Mesendoderm (in vitro differentiated cells): ENCODE measurements at regions not wholly inside any gene's neighbourhood (a gene's known extent, or its start where the extent isn't known, plus 50 kb on each side); places are given as distances from the start of the nearest gene placed in this dataset.
"Not testable (repeated sequence)": the region's sequence is repeated elsewhere in the genome, so short reads cannot be mapped to it uniquely, and the experiment has no call there.

Experiments
- DNase-seq: peaks from one replicate; pipeline ENCODE4 v3.0.0; 2013
- H2AK5ac ChIP-seq: 2 replicates; pipeline ENCODE4 v1.6.1; 2013; ENCODE audit warnings: low read length, inconsistent platforms
- H2BK120ac ChIP-seq: 2 replicates; pipeline ENCODE4 v1.6.1; 2013; ENCODE audit warnings: low read depth, mild to moderate bottlenecking, low read length, moderate library complexity, mixed read lengths
- H2BK15ac ChIP-seq: replicated peaks from 2 replicates; pipeline ENCODE4 v1.6.1; 2013; ENCODE audit warnings: low read depth, mild to moderate bottlenecking, moderate library complexity
- H2BK5ac ChIP-seq: 2 replicates; pipeline ENCODE4 v1.6.1; 2013; ENCODE audit warnings: low read length, inconsistent platforms
- H3K18ac ChIP-seq: 2 replicates; pipeline ENCODE4 v1.6.1; 2013; ENCODE audit warnings: mild to moderate bottlenecking, low read length, mixed read lengths
- H3K23ac ChIP-seq: one replicate; pipeline ENCODE4 v1.6.1; 2013; ENCODE audit warnings: low read length
- H3K27ac ChIP-seq: 2 replicates; pipeline ENCODE4 v1.5.1; 2013; ENCODE audit warnings: low read depth, mild to moderate bottlenecking, inconsistent platforms, low read length, moderate library complexity
- H3K27me3 ChIP-seq: 2 replicates; pipeline ENCODE4 v1.6.1; 2013; ENCODE audit warnings: low read length, control low read depth, mild to moderate bottlenecking, inconsistent platforms; ENCODE audit not compliant: insufficient read depth, poor library complexity
- H3K36me3 ChIP-seq: 2 replicates; pipeline ENCODE4 v1.6.1; 2013; ENCODE audit warnings: low read length, inconsistent platforms; ENCODE audit not compliant: control insufficient read depth, insufficient read depth
- H3K4ac ChIP-seq: one replicate; pipeline ENCODE4 v1.6.1; 2013; ENCODE audit warnings: low read depth, mild to moderate bottlenecking, low read length, moderate library complexity
- H3K4me1 ChIP-seq: 2 replicates; pipeline ENCODE4 v1.6.1; 2013; ENCODE audit warnings: low read depth, low read length, inconsistent platforms; ENCODE audit not compliant: control insufficient read depth
- H3K4me2 ChIP-seq: 2 replicates; pipeline ENCODE4 v1.6.1; 2013; ENCODE audit warnings: low read length
- H3K4me3 ChIP-seq: 2 replicates; pipeline ENCODE4 v1.5.1; 2013; ENCODE audit warnings: mild to moderate bottlenecking, low read length
- H3K56ac ChIP-seq: one replicate; pipeline ENCODE4 v1.6.1; 2013; ENCODE audit warnings: low read length
- H3K79me1 ChIP-seq: 2 replicates; pipeline ENCODE4 v1.6.1; 2013; ENCODE audit warnings: low read length, inconsistent platforms
- H3K79me2 ChIP-seq: 2 replicates; pipeline ENCODE4 v1.6.1; 2013; ENCODE audit warnings: mild to moderate bottlenecking, low read length; ENCODE audit not compliant: control insufficient read depth, insufficient read depth
- H3K9ac ChIP-seq: 2 replicates; pipeline ENCODE4 v1.6.1; 2013; ENCODE audit warnings: low read length, inconsistent platforms
- H4K5ac ChIP-seq: one replicate; pipeline ENCODE4 v1.6.1; 2013; ENCODE audit warnings: low read length
- H4K8ac ChIP-seq: one replicate; pipeline ENCODE4 v1.6.1; 2013; ENCODE audit warnings: low read depth, mild to moderate bottlenecking, control low read depth, low read length, moderate library complexity
- WGBS: extraction: QIAGEN DNeasy Blood & Tissue Kit; methylation state at CpG from one replicate; pipeline ENCODE4 v1.1.7; 2013; ENCODE audit warnings: low lambda C conversion rate, missing lambda C conversion rate; ENCODE audit not compliant: insufficient coverage; ENCODE audit errors: extremely low coverage; 5-methylcytosine and 5-hydroxymethylcytosine counted together

DNA sequence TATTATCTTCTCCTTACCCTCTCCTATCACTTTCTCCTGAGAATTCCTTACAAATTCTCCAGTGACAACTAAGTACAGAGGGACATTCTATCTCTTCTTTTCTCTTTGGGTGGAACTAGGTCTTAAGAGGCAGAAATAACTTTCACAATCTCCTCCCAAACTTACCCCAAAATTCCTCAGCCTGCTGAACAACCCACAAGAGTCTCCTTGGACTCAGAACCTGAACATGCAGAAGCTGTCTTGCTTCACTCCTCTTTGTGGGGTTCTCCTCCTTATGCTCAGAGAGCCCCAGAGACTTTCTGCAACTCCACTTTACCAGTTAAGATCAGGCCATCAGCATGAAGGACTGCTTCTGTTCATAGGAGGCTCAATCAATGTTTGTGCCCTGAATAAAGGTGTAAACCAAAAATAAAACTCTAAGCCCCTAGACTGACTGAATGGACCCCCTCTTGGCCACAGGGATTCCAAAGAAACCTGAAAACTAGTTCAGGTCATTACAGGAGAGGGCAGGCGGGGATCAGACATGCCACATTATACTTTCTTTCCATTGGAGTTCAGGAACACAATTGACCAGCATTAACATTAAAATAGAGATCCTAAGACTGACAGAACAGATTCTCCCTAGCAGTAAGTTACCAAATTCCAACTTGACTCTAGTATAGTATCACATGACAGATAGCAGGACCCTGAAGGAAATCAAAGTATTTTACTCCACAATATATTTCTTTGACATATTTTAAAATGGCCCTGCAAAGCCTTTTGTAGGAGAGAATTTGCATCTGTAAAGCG, 179.7 kb upstream of the FBXL17 start:
- peak overlapping the region; percentile 97 for H2BK120ac ChIP-seq
- peaks cover 5% of the 10 kb centered on the region for H3K4me1 ChIP-seq
- no peak overlapping the region for H3K23ac ChIP-seq
- H3K9ac ChIP-seq, result no peak overlapping the region
- H3K27ac ChIP-seq, result peak overlapping the region; percentile 45
- H2BK15ac ChIP-seq, result no peak overlapping the region
- no peak overlapping the region for H4K8ac ChIP-seq
- peak overlapping the region; percentile 45 for H3K18ac ChIP-seq
- H4K5ac ChIP-seq, result no peak overlapping the region
- H3K4me2 ChIP-seq, result no peak overlapping the region
- no peaks in the 10 kb centered on the region for H3K36me3 ChIP-seq
- no peak overlapping the region for H3K4me3 ChIP-seq
- H3K4ac ChIP-seq, result peak overlapping the region; percentile 95
- no peaks in the 10 kb centered on the region for H3K79me2 ChIP-seq
- H3K56ac ChIP-seq, result peak overlapping the region; percentile 49
- WGBS, result no CpG with 5 or more reads among the region's 2 CpGs
- no peaks in the 10 kb centered on the region for H3K27me3 ChIP-seq
- H2BK5ac ChIP-seq, result peak overlapping the region; percentile 78
- no peak for DNase-seq
- H2AK5ac ChIP-seq, result no peak overlapping the region
- no peaks in the 10 kb centered on the region for H3K79me1 ChIP-seq

DNA sequence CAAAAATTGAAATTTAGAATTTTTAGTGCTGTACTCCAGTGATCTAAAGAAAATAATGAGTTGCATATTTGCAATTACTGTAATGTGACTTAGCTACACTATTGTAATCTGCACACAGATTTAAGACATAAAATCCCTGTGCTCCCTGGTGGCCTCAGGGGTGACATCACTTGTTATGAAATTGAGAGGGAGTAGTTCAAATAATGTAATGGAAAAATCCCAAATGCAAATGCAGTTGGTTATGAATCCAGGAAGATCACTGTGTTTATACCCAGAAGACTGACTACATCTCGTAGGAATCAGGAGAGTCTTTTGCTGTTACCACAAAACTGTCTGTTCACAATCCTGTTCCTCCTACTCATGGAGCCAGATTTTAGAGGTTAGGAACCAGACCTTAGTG, 178.7 kb upstream of the FBXL17 start:
- peak overlapping the region; percentile 0 for H3K18ac ChIP-seq
- no peaks in the 10 kb centered on the region for H3K36me3 ChIP-seq
- no peaks in the 10 kb centered on the region for H3K27me3 ChIP-seq
- H2BK5ac ChIP-seq, result no peak overlapping the region
- H3K27ac ChIP-seq, result no peak overlapping the region
- peaks cover 5% of the 10 kb centered on the region for H3K4me1 ChIP-seq
- H2BK15ac ChIP-seq, result no peak overlapping the region
- H2AK5ac ChIP-seq, result no peak overlapping the region
- no peak overlapping the region for H3K56ac ChIP-seq
- DNase-seq, result no peak
- H3K4me3 ChIP-seq, result no peak overlapping the region
- H4K5ac ChIP-seq, result no peak overlapping the region
- no peak overlapping the region for H3K4me2 ChIP-seq
- no peaks in the 10 kb centered on the region for H3K79me2 ChIP-seq
- H3K4ac ChIP-seq, result no peak overlapping the region
- no peaks in the 10 kb centered on the region for H3K79me1 ChIP-seq
- WGBS, result no CpG with 5 or more reads among the region's 1 CpG
- H2BK120ac ChIP-seq, result no peak overlapping the region
- no peak overlapping the region for H4K8ac ChIP-seq
- no peak overlapping the region for H3K23ac ChIP-seq
- H3K9ac ChIP-seq, result no peak overlapping the region

DNA sequence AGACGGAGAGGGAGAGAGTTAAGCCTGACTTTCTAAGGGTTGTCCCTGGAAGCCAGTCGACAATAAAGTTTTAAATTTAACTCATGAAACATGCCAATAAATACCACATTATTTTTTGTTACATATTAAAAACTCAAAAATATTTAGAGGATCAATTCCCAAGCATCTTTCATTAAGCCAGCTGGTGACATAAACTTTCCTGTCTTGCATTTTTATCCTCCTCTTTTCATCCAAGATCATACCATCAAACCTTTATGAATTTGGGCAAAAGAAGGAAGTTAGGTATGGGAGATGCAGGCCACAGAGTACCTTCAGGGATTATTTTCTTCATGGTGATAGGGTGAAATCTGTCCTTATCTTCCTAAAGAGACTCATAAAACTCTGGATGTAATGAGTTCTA, 178.3 kb upstream of the FBXL17 start:
- no peaks in the 10 kb centered on the region for H3K27me3 ChIP-seq
- no peak overlapping the region for H4K8ac ChIP-seq
- H3K36me3 ChIP-seq, result no peaks in the 10 kb centered on the region
- H3K56ac ChIP-seq, result no peak overlapping the region
- H4K5ac ChIP-seq, result no peak overlapping the region
- no peak overlapping the region for H3K9ac ChIP-seq
- no peak overlapping the region for H3K4ac ChIP-seq
- H3K27ac ChIP-seq, result no peak overlapping the region
- no peak overlapping the region for H2BK15ac ChIP-seq
- no peak overlapping the region for H2AK5ac ChIP-seq
- H3K4me3 ChIP-seq, result no peak overlapping the region
- no peak overlapping the region for H3K18ac ChIP-seq
- H2BK120ac ChIP-seq, result no peak overlapping the region
- H3K79me2 ChIP-seq, result no peaks in the 10 kb centered on the region
- no CpG with 5 or more reads among the region's 2 CpGs for WGBS
- DNase-seq, result no peak
- no peak overlapping the region for H3K4me2 ChIP-seq
- H3K4me1 ChIP-seq, result peaks cover 5% of the 10 kb centered on the region
- no peak overlapping the region for H3K23ac ChIP-seq
- no peaks in the 10 kb centered on the region for H3K79me1 ChIP-seq
- H2BK5ac ChIP-seq, result no peak overlapping the region

DNA sequence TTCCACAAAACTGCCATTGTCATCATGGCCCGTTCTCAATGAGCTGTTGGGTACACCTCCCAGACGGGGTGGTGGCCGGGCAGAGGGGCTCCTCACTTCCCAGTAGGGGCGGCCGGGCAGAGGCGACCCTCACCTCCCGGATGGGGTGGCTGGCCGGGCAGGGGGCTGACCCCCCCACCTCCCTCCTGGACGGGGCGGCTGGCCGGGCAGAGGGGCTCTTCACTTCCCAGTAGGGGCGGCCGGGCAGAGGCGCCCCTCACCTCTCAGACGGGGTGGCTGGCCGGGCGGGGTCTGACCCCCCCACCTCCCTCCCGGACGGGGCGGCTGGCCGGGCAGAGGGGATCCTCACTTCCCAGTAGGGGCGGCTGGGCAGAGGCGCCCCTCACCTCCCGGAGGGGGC, 176.9 kb upstream of the FBXL17 start:
- not testable (repeated sequence) for H3K56ac ChIP-seq, H3K4me2 ChIP-seq, H2BK120ac ChIP-seq, H3K79me2 ChIP-seq, H4K8ac ChIP-seq, H3K4me3 ChIP-seq, H3K27ac ChIP-seq, H2BK15ac ChIP-seq, H3K79me1 ChIP-seq, H3K9ac ChIP-seq, H3K4me1 ChIP-seq, H3K18ac ChIP-seq, H3K23ac ChIP-seq, DNase-seq, H4K5ac ChIP-seq, H3K36me3 ChIP-seq, H2AK5ac ChIP-seq, H2BK5ac ChIP-seq, H3K27me3 ChIP-seq, H3K4ac ChIP-seq
- no CpG with 5 or more reads among the region's 24 CpGs for WGBS

DNA sequence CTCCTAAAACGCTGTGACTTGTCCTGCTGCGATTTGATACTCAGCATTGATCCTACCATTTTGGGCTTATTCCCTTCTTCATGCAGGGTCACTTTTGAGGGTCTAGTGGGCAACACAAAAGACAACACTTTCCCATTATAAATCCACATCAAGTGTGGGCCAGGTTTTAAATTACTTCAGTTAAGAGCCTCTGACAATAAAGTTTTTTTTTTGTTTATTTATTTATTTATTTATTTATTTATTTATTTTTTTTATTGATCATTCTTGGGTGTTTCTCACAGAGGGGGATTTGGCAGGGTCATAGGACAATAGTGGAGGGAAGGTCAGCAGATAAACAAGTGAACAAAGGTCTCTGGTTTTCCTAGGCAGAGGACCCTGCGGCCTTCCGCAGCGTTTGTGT, 176.2 kb upstream of the FBXL17 start:
- not testable (repeated sequence) for H2BK120ac ChIP-seq, H3K4me1 ChIP-seq, H3K36me3 ChIP-seq, H3K9ac ChIP-seq, H2AK5ac ChIP-seq, H2BK5ac ChIP-seq, H3K4me3 ChIP-seq, H3K27ac ChIP-seq, DNase-seq, H3K56ac ChIP-seq, H3K27me3 ChIP-seq, H3K79me1 ChIP-seq, H3K23ac ChIP-seq, H4K8ac ChIP-seq, H3K4me2 ChIP-seq, H4K5ac ChIP-seq, H3K79me2 ChIP-seq, H2BK15ac ChIP-seq
- H3K4ac ChIP-seq, result peak overlapping the region; percentile 31
- no CpG with 5 or more reads among the region's 5 CpGs for WGBS
- peak overlapping the region; percentile 82 for H3K18ac ChIP-seq

DNA sequence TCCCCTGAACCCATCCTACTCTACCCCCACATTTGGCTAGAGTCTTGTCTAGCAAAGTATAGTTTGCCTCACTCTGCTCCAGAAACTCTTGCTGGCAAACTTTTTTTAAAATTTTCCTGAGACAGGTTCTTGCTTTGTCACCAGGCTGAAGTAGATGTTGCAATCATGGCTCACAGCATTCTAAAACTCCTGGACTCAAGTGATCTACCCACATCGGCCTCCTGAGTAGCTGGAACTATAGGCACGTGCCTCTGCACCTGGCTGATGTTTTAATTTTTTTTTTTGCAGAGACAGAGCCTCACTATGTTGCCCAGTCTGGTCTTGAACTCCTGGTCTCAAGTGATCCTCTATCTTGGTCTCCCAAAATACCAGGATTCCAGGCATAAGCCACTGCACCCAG, 175.8 kb upstream of the FBXL17 start:
- no CpG with 5 or more reads among the region's 2 CpGs for WGBS
- DNase-seq, result no peak
- peak overlapping the region; percentile 96 for H3K4ac ChIP-seq

More for the DNA sequence above, 175.8 kb upstream of the FBXL17 start:
- Histone ChIP-seq H3K56ac (no peak overlapping the region), H3K79me1 (no peaks in the 10 kb centered on the region), H2AK5ac (peak overlapping the region; percentile 57), H3K9ac (no peak overlapping the region), H3K36me3 (no peaks in the 10 kb centered on the region), H3K27ac (no peak overlapping the region), H3K27me3 (no peaks in the 10 kb centered on the region), H3K4me1 (no peaks in the 10 kb centered on the region), H2BK15ac (peak overlapping the region; percentile 23), H3K79me2 (no peaks in the 10 kb centered on the region), H4K8ac (no peak overlapping the region), H3K4me3 (no peak overlapping the region), H3K18ac (peak overlapping the region; percentile 82), H4K5ac (no peak overlapping the region), H2BK120ac (no peak overlapping the region), H3K23ac (no peak overlapping the region), H3K4me2 (no peak overlapping the region), H2BK5ac (no peak overlapping the region)
